Endothelial cell of umbilical vein (primary cell): ENCODE measurements at regions not wholly inside any gene's neighbourhood (a gene's known extent, or its start where the extent isn't known, plus 50 kb on each side); places are given as distances from the start of the nearest gene placed in this dataset.

Experiments used
- BruUV-seq: library from RNA; stranded (reverse); fragments of 400-500 nt; replicated peaks from 2 replicates; lab custom pipeline; 2021; lab: Mats Ljungman, UMichigan
- CTCF ChIA-PET: fragments of 300-600, 350-600 bp; sonication (Branson Sonifier 250); formaldehyde crosslinking; loops from one replicate; lab custom pipeline; 2021; ENCODE audit warnings: antibody characterized with exemption, inconsistent platforms; lab: Charles Lee
- POLR2A ChIA-PET: fragments of 300-600, 350-600 bp; sonication (Branson Sonifier 250); formaldehyde crosslinking; loops from one replicate; lab custom pipeline; 2021; ENCODE audit warnings: antibody characterized with exemption, inconsistent platforms; lab: Charles Lee
- DNase-seq: peaks from one replicate; pipeline ENCODE4 v3.0.0-alpha.2; 2011; ENCODE audit warnings: low read depth, low spot score
- FAIRE-seq: peaks from 2 replicates; lab custom pipeline; 2011; peaks lifted over from hg19 to GRCh38; lab: Jason Lieb, UNC
- H2AFZ ChIP-seq: 2 replicates; pipeline ENCODE4 v1.6.0; 2012; ENCODE audit warnings: low read depth, low read length, control low read depth, inconsistent platforms
- H3K27ac ChIP-seq: 2 replicates; pipeline ENCODE4 v1.5.1; 2011; ENCODE audit warnings: low read depth, mild to moderate bottlenecking, control low read depth, low read length, moderate library complexity; ENCODE audit not compliant: insufficient read depth
- H3K27me3 ChIP-seq, 2 experiments: 2 replicates each; pipeline versions ENCODE4 v1.6.0 to v1.6.1; 2011; ENCODE audit warnings: low read length in 2 of 2, mixed read lengths in 1 of 2; ENCODE audit not compliant: control insufficient read depth in 2 of 2, insufficient read depth in 2 of 2
- H3K36me3 ChIP-seq, 2 experiments: 2 replicates in 1 of 2; 3 replicates in 1 of 2; pipeline ENCODE4 v1.5.1; 2011; ENCODE audit warnings: low read length in 2 of 2, mild to moderate bottlenecking in 1 of 2, moderate library complexity in 1 of 2; ENCODE audit not compliant: control insufficient read depth in 2 of 2, insufficient read depth in 2 of 2; ENCODE audit errors: extremely low read depth in 1 of 2
- H3K4me1 ChIP-seq: 3 replicates; pipeline ENCODE4 v1.5.1; 2011; ENCODE audit warnings: mild to moderate bottlenecking, low read length; ENCODE audit not compliant: control insufficient read depth, insufficient read depth; ENCODE audit errors: extremely low read depth
- H3K4me2 ChIP-seq: 2 replicates; pipeline ENCODE4 v1.6.1; 2011; ENCODE audit warnings: low read length, control low read depth, mixed read lengths; ENCODE audit not compliant: insufficient read depth
- H3K4me3 ChIP-seq, 3 experiments: fragments of 200-600 bp in 1 of 3; sonication (generic), shearing (Covaris generic) in 1 of 3; replicated peaks in 1 of 3; 2 replicates each; pipeline ENCODE4 v1.5.1; 2011 to 2016; ENCODE audit warnings: control low read depth in 3 of 3, low read length in 3 of 3, mild to moderate bottlenecking in 2 of 3, inconsistent platforms in 1 of 3, low read depth in 1 of 3, moderate library complexity in 1 of 3; ENCODE audit not compliant: insufficient read depth in 1 of 3
- H3K79me2 ChIP-seq: 2 replicates; pipeline ENCODE4 v1.6.0; 2012; ENCODE audit warnings: low read length, inconsistent platforms; ENCODE audit not compliant: control insufficient read depth, insufficient read depth
- H3K9ac ChIP-seq: replicated peaks from 2 replicates; pipeline ENCODE3; 2011; ENCODE audit warnings: low read length, control low read depth; ENCODE audit not compliant: insufficient read depth; ENCODE audit errors: extremely low read depth
- H3K9me1 ChIP-seq: replicated peaks from 3 replicates; pipeline ENCODE4 v1.6.0; 2011; ENCODE audit warnings: mild to moderate bottlenecking, low read length; ENCODE audit not compliant: control insufficient read depth, insufficient read depth; ENCODE audit errors: extremely low read depth
- H3K9me3 ChIP-seq: replicated peaks from 2 replicates; pipeline ENCODE4 v1.5.1; 2012; ENCODE audit warnings: low read length, inconsistent platforms; ENCODE audit not compliant: control insufficient read depth, insufficient read depth
- H4K20me1 ChIP-seq: replicated peaks from 2 replicates; pipeline ENCODE3; 2011; ENCODE audit warnings: mild to moderate bottlenecking, low read length; ENCODE audit not compliant: control insufficient read depth, insufficient read depth; ENCODE audit errors: extremely low read depth
- CTCF ChIP-seq, 2 donors: IDR thresholded peaks; 1 replicate in 1 of 2; 2 replicates in 1 of 2; pipeline ENCODE4 v1.5.1; 2011; ENCODE audit warnings: low read length in 2 of 2, mild to moderate bottlenecking in 2 of 2, moderate library complexity in 2 of 2, control low read depth in 1 of 2, inconsistent platforms in 1 of 2, low read depth in 1 of 2; ENCODE audit not compliant: insufficient read depth in 1 of 2; ENCODE audit errors: extremely low read depth in 1 of 2
- EZH2 ChIP-seq: IDR thresholded peaks from 2 replicates; pipeline ENCODE4 v1.6.1; 2012; ENCODE audit warnings: borderline replicate concordance, low read depth, mild to moderate bottlenecking, moderate library complexity, low read length, inconsistent platforms; ENCODE audit not compliant: severe bottlenecking
- FOS ChIP-seq: IDR thresholded peaks from 2 replicates; pipeline ENCODE4 v1.6.1; 2011; ENCODE audit warnings: mild to moderate bottlenecking, low read length, moderate library complexity, borderline replicate concordance; ENCODE audit not compliant: insufficient read depth
- GATA2 ChIP-seq: IDR thresholded peaks from 2 replicates; pipeline ENCODE4 v1.7.0; 2011; ENCODE audit warnings: low read depth, mild to moderate bottlenecking, moderate library complexity, mixed read lengths, low read length; ENCODE audit not compliant: insufficient read length, insufficient read depth
- JUN ChIP-seq: IDR thresholded peaks from 2 replicates; pipeline ENCODE4 v1.6.1; 2011; ENCODE audit warnings: borderline replicate concordance, low read depth; ENCODE audit not compliant: insufficient read length, insufficient read depth
- MYC ChIP-seq: IDR thresholded peaks from one replicate; pipeline ENCODE4 v1.6.1; 2011; ENCODE audit warnings: mild to moderate bottlenecking, low read depth, low read length
- POLR2A ChIP-seq: IDR thresholded peaks from 2 replicates; pipeline ENCODE4 v1.6.1; 2012; ENCODE audit warnings: low read depth, mild to moderate bottlenecking, control low read depth, low read length
- POLR2AphosphoS5 ChIP-seq: IDR thresholded peaks from 2 replicates; pipeline ENCODE4 v1.6.1; 2012; ENCODE audit warnings: low read depth, mild to moderate bottlenecking, control low read depth, low read length, moderate library complexity; ENCODE audit not compliant: insufficient read depth
- dilution Hi-C: fragments of 300-500 bp; cut with MboI; formaldehyde crosslinking; loops from one replicate; pipeline ENCODE4 v1.15.0; 2019; ENCODE audit warnings: low sequenced_read_pairs; ENCODE audit not compliant: extremely low pct_ligation_motif_present
- intact Hi-C: fragments of 100-400 bp; cut with micrococcal nuclease; formaldehyde crosslinking; loops from one replicate; pipeline ENCODE4 v1.10.0; 2022
- TF ChIP-seq, protein P1 (sequence below): IDR thresholded peaks from 2 replicates; pipeline ENCODE4 v1.6.1; 2011; ENCODE audit not compliant: insufficient read depth, insufficient read length

GRCh38 chr5:3451961-3452360 lies 143.7 kb upstream of the IRX1 start:
- ChIA-PET POLR2A (no interaction called here), CTCF (no interaction called here)
- TF ChIP-seq FOS (no peak), POLR2A (no peak), EZH2 (no peak), MYC (no peak), CTCF (IDR thresholded peaks at IDR 0.05; ENCODE audit: extremely low read depth in 1 of 2, insufficient read depth in 1 of 2, low read depth in 1 of 2, low read length in 2 of 2) (no peak), POLR2AphosphoS5 (no peak), JUN (no peak), GATA2 (no peak)
- TF ChIP-seq, protein P1, sequence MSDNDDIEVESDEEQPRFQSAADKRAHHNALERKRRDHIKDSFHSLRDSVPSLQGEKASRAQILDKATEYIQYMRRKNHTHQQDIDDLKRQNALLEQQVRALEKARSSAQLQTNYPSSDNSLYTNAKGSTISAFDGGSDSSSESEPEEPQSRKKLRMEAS, result no peak
- Histone ChIP-seq H3K36me3 (no peaks in the 10 kb centered on the region), H3K4me3 (no peak overlapping the region), H3K79me2 (no peaks in the 10 kb centered on the region), H2AFZ (no peak overlapping the region), H3K4me1 (no peaks in the 10 kb centered on the region), H3K27me3 (no peaks in the 10 kb centered on the region), H3K9me3 (peaks cover 6% of the 10 kb centered on the region), H3K4me2 (no peak overlapping the region), H3K9ac (no peak overlapping the region), H4K20me1 (no peaks in the 10 kb centered on the region), H3K9me1 (no peaks in the 10 kb centered on the region), H3K27ac (no peak overlapping the region)
- no peak for FAIRE-seq
- dilution Hi-C loops, result no loop called here
- intact Hi-C loops, result no loop called here
- DNase-seq, result no peak
- no TSS peak for BruUV-seq
